ENCODE measurements at regions not wholly inside any gene's neighbourhood (a gene's known extent, or its start where the extent isn't known, plus 50 kb on each side); places are given as distances from the start of the nearest gene placed in this dataset.

GRCh38 chr6:14382678-14383236 is 265.2 kb downstream of the CD83 start:
- TF ChIP-seq EZH2 (IDR thresholded peaks at IDR 0.05; ENCODE audit: insufficient read depth, poor library complexity, severe bottlenecking) (no peak), EZH2phosphoT487 (IDR thresholded peaks at IDR 0.05; ENCODE audit: insufficient read depth, low read depth) (no peak)

All from GM23248 (cell line).